Mucosa of gallbladder (tissue), 1 donor: ENCODE measurements at regions not wholly inside any gene's neighbourhood (a gene's known extent, or its start where the extent isn't known, plus 50 kb on each side); places are given as distances from the start of the nearest gene placed in this dataset.
A peak's percentile ranks its signal among the peaks of the same experiment; 100 is the strongest.
"Not testable (repeated sequence)": the region's sequence is repeated elsewhere in the genome, so short reads cannot be mapped to it uniquely, and the experiment has no call there.

Experiments
- DNase-seq: peaks from one replicate; pipeline ENCODE4 v3.0.0-alpha.2; 2020; ENCODE audit warnings: low spot score
- donor health status: DM: no; HTN: no; CAD: no.

GRCh38 chr21:9786092-9786491 lies 735.3 kb upstream of the TPTE start:
- not testable (repeated sequence) for DNase-seq

DNA sequence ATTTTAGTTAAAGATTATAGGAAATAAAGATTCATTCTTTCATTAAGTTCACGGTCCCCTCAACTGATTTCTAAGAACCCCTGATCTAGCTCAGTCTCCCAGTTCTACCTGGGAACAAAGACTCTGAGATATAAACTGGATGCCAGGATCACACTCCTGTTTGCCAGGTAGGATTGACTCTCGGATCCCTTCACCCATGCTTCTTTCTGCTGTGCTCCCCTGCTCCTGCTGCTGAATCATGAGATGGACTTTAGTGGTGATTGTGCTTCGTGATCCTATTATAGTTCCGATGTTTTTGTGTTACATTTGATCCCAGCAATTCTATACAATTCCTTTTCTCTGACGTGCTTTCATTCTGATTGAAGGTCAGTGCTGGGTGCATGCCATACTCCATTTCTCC lies 733.1 kb upstream of the TPTE start:
- DNase-seq, result not testable (repeated sequence)

- not testable (repeated sequence) for DNase-seq
These were observed 731.0 kb upstream of the TPTE start for GRCh38 chr21:9790354-9790753.

GRCh38 chr21:9791453-9791852 lies 729.9 kb upstream of the TPTE start:
- not testable (repeated sequence) for DNase-seq

GRCh38 chr21:9795291-9795690 lies 726.1 kb upstream of the TPTE start:
- DNase-seq, result not testable (repeated sequence)

- not testable (repeated sequence) for DNase-seq
These were observed 725.1 kb upstream of the TPTE start for GRCh38 chr21:9796293-9796692.

GRCh38 chr21:9807675-9808074 lies 713.7 kb upstream of the TPTE start:
- DNase-seq, result not testable (repeated sequence)

DNA sequence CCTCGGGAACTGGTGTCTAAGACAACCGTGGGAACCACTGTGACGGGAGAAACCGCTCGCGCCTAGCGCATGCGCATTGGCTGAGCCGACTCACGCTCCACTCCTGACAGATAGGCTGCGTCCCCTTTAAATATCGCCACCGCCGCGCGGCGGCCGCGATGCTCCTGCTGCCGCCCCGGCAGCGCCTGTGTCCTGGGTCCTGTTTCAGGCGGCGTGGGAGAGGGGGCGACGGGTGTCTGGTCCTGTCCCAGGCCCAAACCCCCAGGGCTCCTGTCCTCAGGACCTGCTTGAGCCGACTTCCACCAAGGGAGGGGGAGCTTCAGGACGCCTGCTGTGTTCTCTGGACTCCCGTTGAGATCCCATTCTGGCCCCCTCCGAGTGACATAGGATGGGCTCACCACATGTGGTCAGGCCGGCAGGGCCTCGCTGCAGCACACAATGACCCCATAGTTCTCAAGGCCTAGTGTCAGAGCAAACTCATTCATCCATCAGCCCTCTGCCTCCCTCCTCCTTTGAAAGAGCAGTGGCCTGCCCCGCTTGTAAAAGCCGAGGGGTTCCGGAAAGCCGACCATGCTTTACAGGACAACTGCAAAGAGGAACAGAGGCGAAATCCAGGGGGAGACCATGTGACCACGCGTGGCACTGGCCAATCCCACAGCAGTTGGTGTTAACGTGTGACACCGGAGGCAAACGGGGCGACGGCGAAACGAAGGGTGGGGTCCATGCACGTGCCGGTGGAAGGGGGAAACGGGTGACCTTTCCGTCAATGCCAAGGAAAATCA lies 710.0 kb upstream of the TPTE start:
- not testable (repeated sequence) for DNase-seq

- DNase-seq, result not testable (repeated sequence)
These were observed 708.9 kb upstream of the TPTE start for GRCh38 chr21:9812507-9812906.

GRCh38 chr21:9813894-9814814 lies 707.2 kb upstream of the TPTE start:
- DNase-seq, result not testable (repeated sequence)

DNA sequence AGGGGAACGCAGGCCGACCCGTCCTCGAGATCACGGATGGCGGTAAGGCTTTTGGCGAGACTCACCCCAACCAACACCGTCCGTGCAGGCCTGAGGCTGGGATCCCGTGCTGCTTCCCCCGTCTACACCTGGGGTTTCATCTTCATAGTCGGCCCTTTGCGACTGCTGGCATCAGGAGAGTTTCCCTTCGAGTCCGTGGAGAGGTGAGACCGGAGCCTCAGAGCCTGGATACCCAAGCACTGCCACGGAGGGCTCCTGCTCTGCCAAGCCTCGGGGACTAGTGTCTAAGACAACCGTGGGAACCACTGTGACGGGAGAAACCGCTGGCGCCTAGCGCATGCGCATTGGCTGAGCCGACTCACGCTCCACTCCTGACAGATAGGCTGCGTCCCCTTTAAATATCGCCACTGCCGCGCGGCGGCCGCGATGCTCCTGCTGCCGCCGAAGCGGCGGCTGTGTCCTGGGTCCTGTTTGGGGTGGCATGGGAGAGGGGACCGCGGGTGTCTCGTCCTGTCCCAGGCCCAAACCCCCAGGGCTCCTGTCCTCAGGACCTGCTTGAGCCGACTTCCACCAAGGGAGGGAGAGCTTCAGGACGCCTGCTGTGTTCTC lies 706.1 kb upstream of the TPTE start:
- DNase-seq, result not testable (repeated sequence)

- not testable (repeated sequence) for DNase-seq
These were observed 704.5 kb upstream of the TPTE start for GRCh38 chr21:9816734-9817334.

DNA sequence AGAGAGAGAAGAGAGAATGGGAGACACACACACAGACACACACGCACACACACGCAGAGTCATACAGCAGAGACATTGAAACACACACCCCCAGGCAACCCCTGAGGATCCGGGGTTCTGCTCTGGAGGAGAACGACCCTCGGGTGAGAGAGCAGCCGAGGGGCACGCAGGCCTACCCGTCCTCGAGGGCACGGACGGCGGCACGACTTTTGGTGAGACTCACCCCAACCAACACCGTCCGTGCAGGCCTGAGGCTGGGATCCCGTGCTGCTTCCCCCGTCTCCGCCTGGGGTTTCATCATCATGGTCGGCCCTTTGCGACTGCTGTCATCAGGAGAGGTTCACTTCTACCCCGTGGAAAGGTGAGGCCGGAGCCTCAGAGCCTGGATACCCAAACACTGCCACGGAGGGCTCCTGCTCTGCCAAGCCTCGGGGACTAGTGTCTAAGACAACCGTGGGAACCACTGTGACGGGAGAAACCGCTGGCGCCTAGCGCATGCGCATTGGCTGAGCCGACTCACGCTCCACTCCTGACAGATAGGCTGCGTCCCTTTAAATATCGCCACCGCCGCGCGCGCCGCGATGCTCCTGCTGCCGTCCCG lies 703.4 kb upstream of the TPTE start:
- not testable (repeated sequence) for DNase-seq

GRCh38 chr21:9819549-9820192 lies 701.7 kb upstream of the TPTE start:
- not testable (repeated sequence) for DNase-seq

- not testable (repeated sequence) for DNase-seq
These were observed 700.8 kb upstream of the TPTE start for GRCh38 chr21:9820579-9820978.

GRCh38 chr21:9821472-9821871 lies 699.9 kb upstream of the TPTE start:
- DNase-seq, result not testable (repeated sequence)

DNA sequence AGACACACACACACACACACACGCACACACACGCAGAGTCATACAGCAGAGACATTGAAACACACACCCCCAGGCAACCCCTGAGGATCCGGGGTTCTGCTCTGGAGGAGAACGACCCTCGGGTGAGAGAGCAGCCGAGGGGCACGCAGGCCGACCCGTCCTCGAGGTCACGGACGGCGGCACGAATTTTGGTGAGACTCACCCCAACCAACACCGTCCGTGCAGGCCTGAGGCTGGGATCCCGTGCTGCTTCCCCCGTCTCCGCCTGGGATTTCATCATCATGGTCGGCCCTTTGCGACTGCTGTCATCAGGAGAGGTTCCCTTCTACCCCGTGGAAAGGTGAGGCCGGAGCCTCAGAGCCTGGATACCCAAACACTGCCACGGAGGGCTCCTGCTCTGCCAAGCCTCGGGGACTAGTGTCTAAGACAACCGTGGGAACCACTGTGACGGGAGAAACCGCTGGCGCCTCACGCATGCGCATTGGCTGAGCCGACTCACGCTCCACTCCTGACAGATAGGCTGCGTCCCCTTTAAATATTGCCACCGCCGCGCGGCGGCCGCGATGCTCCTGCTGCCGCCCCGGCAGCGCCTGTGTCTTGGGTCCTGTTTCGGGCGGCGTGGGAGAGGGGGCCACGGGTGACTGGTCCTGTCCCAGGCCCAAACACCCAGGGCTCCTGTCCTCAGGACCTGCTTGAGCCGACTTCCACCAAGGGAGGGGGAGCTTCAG lies 699.1 kb upstream of the TPTE start:
- DNase-seq, result not testable (repeated sequence)

DNA sequence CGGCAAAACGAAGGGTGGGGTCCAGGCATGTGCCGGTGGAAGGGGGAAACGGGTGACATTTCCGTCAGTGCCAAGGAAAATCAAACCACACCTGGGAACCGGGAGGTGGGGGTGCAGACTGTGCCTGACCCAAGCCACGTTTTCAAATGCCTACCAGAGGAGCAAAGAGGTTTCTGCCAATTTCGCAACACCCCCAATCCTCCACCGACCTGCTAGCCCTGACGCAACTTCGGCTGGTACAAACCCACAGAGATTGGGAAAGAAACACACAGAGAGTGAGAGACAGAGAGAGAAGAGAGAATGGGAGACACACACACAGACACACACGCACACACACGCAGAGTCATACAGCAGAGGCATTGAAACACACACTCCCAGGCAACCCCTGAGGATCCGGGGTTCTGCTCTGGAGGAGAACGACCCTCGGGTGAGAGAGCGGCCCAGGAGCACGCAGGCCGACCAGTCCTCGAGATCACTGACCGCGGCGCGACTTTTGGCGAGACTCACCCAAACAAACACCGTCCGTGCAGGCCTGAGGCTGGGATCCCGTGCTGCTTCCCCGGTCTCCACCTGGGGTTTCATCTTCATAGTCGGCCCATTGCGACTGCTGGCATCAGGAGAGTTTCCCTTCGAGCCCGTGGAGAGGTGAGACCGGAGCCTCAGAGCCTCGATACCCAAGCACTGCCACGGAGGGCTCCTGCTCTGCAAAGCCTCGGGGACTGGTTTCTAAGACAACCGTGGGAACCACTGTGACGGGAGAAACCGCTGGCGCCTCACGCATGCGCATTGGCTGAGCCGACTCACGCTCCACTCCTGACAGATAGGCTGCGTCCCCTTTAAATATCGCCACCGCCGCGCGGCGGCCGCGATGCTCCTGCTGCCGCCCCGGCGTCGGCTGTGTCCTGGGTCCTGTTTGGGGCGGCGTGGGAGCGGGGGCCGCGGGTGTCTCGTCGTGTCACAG lies 697.9 kb upstream of the TPTE start:
- DNase-seq, result peak; percentile 63

DNA sequence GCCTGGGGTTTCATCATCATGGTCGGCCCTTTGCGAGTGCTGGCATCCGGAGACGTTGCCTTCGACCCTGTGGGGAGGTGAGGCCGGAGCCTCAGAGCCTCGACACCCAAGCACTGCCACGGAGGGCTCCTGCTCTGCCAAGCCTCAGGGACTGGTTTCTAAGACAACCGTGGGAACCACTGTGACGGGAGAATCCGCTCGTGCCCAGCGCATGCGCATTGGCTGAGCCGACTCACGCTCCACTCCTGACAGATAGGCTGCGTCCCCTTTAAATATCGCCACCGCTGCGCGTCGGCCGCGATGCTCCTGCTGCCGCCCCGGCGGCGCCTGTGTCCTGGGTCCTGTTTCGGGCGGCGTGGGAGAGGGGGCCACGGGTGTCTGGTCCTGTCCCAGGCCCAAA lies 690.6 kb upstream of the TPTE start:
- not testable (repeated sequence) for DNase-seq
